ENCODE measurements at regions not wholly inside any gene's neighbourhood (a gene's known extent, or its start where the extent isn't known, plus 50 kb on each side); places are given as distances from the start of the nearest gene placed in this dataset.

GRCh38 chr1:106173101-106173500 lies 883.4 kb upstream of the PRMT6 start:
- no peak for TF ChIP-seq CTCF (IDR thresholded peaks at IDR 0.05; ENCODE audit: poor library complexity)
- no peak for TF ChIP-seq EZH2phosphoT487 (IDR thresholded peaks at IDR 0.05; ENCODE audit: low read depth, severe bottlenecking, unreplicated experiment)
- no peak for TF ChIP-seq EZH2 (IDR thresholded peaks at IDR 0.05; ENCODE audit: borderline replicate concordance)
